OCI-LY3 (cell line): ENCODE measurements at regions not wholly inside any gene's neighbourhood (a gene's known extent, or its start where the extent isn't known, plus 50 kb on each side); places are given as distances from the start of the nearest gene placed in this dataset.
A peak's percentile ranks its signal among the peaks of the same experiment; 100 is the strongest.

ENCODE experiments used
- H2AFZ ChIP-seq: fragments of 200-600, 300-600 bp; shearing (Covaris generic); 2 replicates; pipeline ENCODE4 v1.6.0; 2014; ENCODE audit warnings: antibody characterized with exemption, low read depth, low read length
- H3K27ac ChIP-seq: fragments of 200-600, 300-600 bp; sonication (generic); 2 replicates; pipeline ENCODE4 v1.5.1; 2014; ENCODE audit warnings: mild to moderate bottlenecking, low read length, moderate library complexity, mixed read lengths
- H3K27me3 ChIP-seq: fragments of 200-600, 300-600 bp; sonication (generic); 2 replicates; pipeline ENCODE4 v1.6.1; 2014; ENCODE audit warnings: low read depth, low read length, mixed read lengths
- H3K36me3 ChIP-seq: fragments of 200-600, 300-600 bp; sonication (generic); replicated peaks from 2 replicates; pipeline ENCODE3; 2014; ENCODE audit warnings: low read depth, low read length, mixed read lengths
- H3K4me1 ChIP-seq: fragments of 300-600, 200-600 bp; sonication (generic); 2 replicates; pipeline ENCODE4 v1.6.1; 2014; ENCODE audit warnings: low read length, mixed read lengths
- H3K4me2 ChIP-seq: fragments of 200-600, 300-600 bp; sonication (generic); 2 replicates; pipeline ENCODE4 v1.6.1; 2014; ENCODE audit warnings: low read length, mixed read lengths
- H3K4me3 ChIP-seq: fragments of 300-600, 200-600 bp; sonication (generic); 2 replicates; pipeline ENCODE4 v1.5.1; 2014; ENCODE audit warnings: antibody characterized with exemption, mild to moderate bottlenecking, low read length, moderate library complexity
- H3K79me2 ChIP-seq: fragments of 300-600, 200-600 bp; shearing (Covaris generic); 2 replicates; pipeline ENCODE4 v1.6.1; 2014; ENCODE audit warnings: mild to moderate bottlenecking, low read length, mixed read lengths
- H3K9ac ChIP-seq: fragments of 300-600, 200-600 bp; shearing (Covaris generic); 2 replicates; pipeline ENCODE4 v1.6.0; 2014; ENCODE audit warnings: mild to moderate bottlenecking, low read length, moderate library complexity
- H3K9me3 ChIP-seq: fragments of 200-600, 300-600 bp; shearing (Covaris generic); 2 replicates; pipeline ENCODE4 v1.6.1; 2014; ENCODE audit warnings: low read length, mixed read lengths; ENCODE audit not compliant: insufficient read depth
- H4K20me1 ChIP-seq: fragments of 200-600, 300-600 bp; sonication (generic); 2 replicates; pipeline ENCODE4 v1.6.1; 2016; ENCODE audit warnings: low read length, mixed read lengths; ENCODE audit not compliant: insufficient read depth
- EZH2phosphoT487 ChIP-seq: fragments of 200-600 bp; shearing (Covaris generic); IDR thresholded peaks from 2 replicates; pipeline ENCODE4 v1.6.1; 2018; ENCODE audit warnings: antibody characterized with exemption, mixed run types, low read depth
- TF ChIP-seq, protein P1 (sequence below): fragments of 200-600, 300-600 bp; sonication (generic); IDR thresholded peaks from 2 replicates; pipeline ENCODE4 v1.5.1; 2014; ENCODE audit warnings: antibody characterized with exemption, low read length, low read depth

DNA sequence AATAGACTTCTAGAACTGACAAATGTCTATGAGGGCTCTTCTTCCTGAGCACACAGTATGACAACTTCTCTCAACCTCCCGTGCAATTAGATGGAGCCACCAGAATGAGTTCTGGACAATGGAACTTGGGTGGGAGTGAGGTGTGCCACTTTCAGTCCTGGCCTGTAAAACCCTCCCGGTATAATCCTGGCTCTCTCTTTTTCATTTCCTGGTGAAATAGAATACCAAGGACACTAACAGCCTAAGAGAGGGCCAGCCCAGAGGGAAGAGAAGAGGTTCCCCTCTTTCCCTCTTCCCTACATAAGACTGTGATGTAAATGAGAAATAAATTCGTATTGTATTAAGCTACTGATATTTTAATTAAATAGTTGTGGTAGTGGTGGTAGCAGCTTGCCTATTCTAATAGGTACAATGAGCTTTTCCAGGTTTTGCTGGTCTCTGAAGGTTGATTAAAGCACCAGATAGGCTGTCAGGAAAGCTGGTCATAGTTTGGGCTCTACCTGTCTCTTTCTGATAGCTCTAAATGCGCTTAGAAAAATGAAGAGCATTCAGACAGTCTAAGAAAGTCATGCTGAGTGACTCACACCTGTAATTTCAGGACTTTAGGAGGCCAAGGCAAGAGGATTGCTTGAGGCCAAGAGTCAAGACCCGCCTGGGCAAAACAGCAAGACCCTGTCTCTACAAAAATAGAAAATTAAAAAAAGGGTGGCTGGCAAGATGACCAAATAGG, 108.6 kb upstream of the ZNF644 start:
- TF ChIP-seq, protein P1, sequence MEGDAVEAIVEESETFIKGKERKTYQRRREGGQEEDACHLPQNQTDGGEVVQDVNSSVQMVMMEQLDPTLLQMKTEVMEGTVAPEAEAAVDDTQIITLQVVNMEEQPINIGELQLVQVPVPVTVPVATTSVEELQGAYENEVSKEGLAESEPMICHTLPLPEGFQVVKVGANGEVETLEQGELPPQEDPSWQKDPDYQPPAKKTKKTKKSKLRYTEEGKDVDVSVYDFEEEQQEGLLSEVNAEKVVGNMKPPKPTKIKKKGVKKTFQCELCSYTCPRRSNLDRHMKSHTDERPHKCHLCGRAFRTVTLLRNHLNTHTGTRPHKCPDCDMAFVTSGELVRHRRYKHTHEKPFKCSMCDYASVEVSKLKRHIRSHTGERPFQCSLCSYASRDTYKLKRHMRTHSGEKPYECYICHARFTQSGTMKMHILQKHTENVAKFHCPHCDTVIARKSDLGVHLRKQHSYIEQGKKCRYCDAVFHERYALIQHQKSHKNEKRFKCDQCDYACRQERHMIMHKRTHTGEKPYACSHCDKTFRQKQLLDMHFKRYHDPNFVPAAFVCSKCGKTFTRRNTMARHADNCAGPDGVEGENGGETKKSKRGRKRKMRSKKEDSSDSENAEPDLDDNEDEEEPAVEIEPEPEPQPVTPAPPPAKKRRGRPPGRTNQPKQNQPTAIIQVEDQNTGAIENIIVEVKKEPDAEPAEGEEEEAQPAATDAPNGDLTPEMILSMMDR = no peak
- no peak for TF ChIP-seq EZH2phosphoT487
- Histone ChIP-seq H4K20me1 (no peaks in the 10 kb centered on the region), H2AFZ (no peak overlapping the region), H3K4me2 (no peak overlapping the region), H3K9me3 (no peaks in the 10 kb centered on the region), H3K27ac (no peak overlapping the region), H3K4me1 (no peaks in the 10 kb centered on the region), H3K9ac (no peak overlapping the region), H3K4me3 (no peak overlapping the region), H3K27me3 (no peaks in the 10 kb centered on the region), H3K79me2 (no peaks in the 10 kb centered on the region), H3K36me3 (no peaks in the 10 kb centered on the region)

- Histone ChIP-seq H3K27me3 (no peaks in the 10 kb centered on the region), H2AFZ (no peak overlapping the region), H3K4me3 (no peak overlapping the region), H3K27ac (no peak overlapping the region), H3K4me1 (peaks cover 7% of the 10 kb centered on the region), H4K20me1 (no peaks in the 10 kb centered on the region), H3K36me3 (no peaks in the 10 kb centered on the region), H3K79me2 (no peaks in the 10 kb centered on the region), H3K4me2 (no peak overlapping the region), H3K9me3 (no peaks in the 10 kb centered on the region), H3K9ac (no peak overlapping the region)
- TF ChIP-seq, protein P1 = no peak
- TF ChIP-seq EZH2phosphoT487 = no peak
Measured at GRCh38 chr1:91129458-91129857, 107.6 kb upstream of the ZNF644 start.

DNA sequence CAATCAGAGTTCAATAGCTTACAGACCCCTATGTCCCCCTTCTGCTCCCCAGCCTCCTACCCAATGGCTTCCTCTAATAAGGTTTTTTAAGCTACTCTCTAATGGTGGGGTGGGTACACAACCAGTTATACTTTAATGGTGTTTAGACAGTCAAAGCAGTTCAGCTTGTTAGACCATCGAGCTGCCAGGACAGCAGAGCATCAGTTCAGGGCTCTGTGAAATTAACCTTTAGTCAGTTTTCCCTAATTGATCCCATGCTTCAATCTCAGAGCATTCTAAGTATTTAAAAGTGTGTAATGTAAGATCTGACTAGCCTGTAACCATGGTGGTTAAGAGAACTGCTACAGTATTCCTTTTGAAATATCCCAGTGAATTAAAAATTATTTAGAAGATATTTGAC, 107.2 kb upstream of the ZNF644 start:
- Histone ChIP-seq H3K79me2 (no peaks in the 10 kb centered on the region), H3K27me3 (no peaks in the 10 kb centered on the region), H3K4me3 (no peak overlapping the region), H3K4me2 (no peak overlapping the region), H3K4me1 (peaks cover 9% of the 10 kb centered on the region), H2AFZ (no peak overlapping the region), H3K9ac (no peak overlapping the region), H3K36me3 (no peaks in the 10 kb centered on the region), H3K9me3 (no peaks in the 10 kb centered on the region), H3K27ac (no peak overlapping the region), H4K20me1 (no peaks in the 10 kb centered on the region)
- no peak for TF ChIP-seq EZH2phosphoT487
- TF ChIP-seq, protein P1 = no peak

- H3K36me3 ChIP-seq = no peaks in the 10 kb centered on the region
- H3K9ac ChIP-seq = no peak overlapping the region
- no peak overlapping the region for H3K27ac ChIP-seq
- H2AFZ ChIP-seq = 0 out of 2 replicates have a peak overlapping the region, but pooled peaks have one; percentile 23
- H3K4me1 ChIP-seq = peaks cover 9% of the 10 kb centered on the region
- no peak overlapping the region for H3K4me3 ChIP-seq
- H3K9me3 ChIP-seq = no peaks in the 10 kb centered on the region
- TF ChIP-seq, protein P1 = no peak
- no peak for TF ChIP-seq EZH2phosphoT487
- no peaks in the 10 kb centered on the region for H3K27me3 ChIP-seq
- peak overlapping the region; percentile 17; the same call in 1 of the 2 replicates for H3K4me2 ChIP-seq
- no peaks in the 10 kb centered on the region for H3K79me2 ChIP-seq
- no peaks in the 10 kb centered on the region for H4K20me1 ChIP-seq
Measured at GRCh38 chr1:91124989-91125417, 103.2 kb upstream of the ZNF644 start.
